K562 (cell line): ENCODE measurements at regions not wholly inside any gene's neighbourhood (a gene's known extent, or its start where the extent isn't known, plus 50 kb on each side); places are given as distances from the start of the nearest gene placed in this dataset.

ENCODE experiments used
- ATAC-seq: fragments of 200-7000 bp; cut with Tn5 transposase; 3 replicates; pipeline ENCODE4 v1.9.1; 2020; ENCODE audit warnings: moderate library complexity
- BruUV-seq: library from RNA; stranded (reverse); fragments of 400-500 nt; replicated peaks from 2 replicates; lab custom pipeline; 2021; lab: Mats Ljungman, UMichigan
- CTCF ChIA-PET: fragments of 300-600 bp; formaldehyde crosslinking; extraction: SDS; loops from one replicate; lab custom pipeline; 2021; ENCODE audit warnings: low intra/inter-chr PET ratio; lab: Yijun Ruan, JAX
- POLR2A ChIA-PET: fragments of 300-600, 350-650 bp; sonication (Branson Sonifier 250); formaldehyde crosslinking; extraction: SDS; loops from one replicate; lab custom pipeline; 2021; ENCODE audit warnings: antibody characterized with exemption, inconsistent platforms; lab: Yijun Ruan, JAX
- DNase-seq, 4 experiments: peaks; one replicate each; pipeline versions ENCODE4 v3.0.0 to v3.0.0-alpha.2; 2011 to 2018; ENCODE audit warnings: low spot score in 3 of 4, mixed read lengths in 3 of 4; ENCODE audit errors: extremely low read depth in 1 of 4
- FAIRE-seq: peaks from 2 replicates; lab custom pipeline; 2011; peaks lifted over from hg19 to GRCh38; lab: Jason Lieb, UNC
- H2AFZ ChIP-seq: 2 replicates; pipeline ENCODE4 v1.6.0; 2011; ENCODE audit warnings: low read depth, low read length, control low read depth, inconsistent platforms
- H3K27ac ChIP-seq: fragments of 200-600 bp; 3 replicates; pipeline ENCODE4 v1.8.0; 2011; ENCODE audit warnings: low read depth, mild to moderate bottlenecking, control low read depth, inconsistent platforms, low read length, moderate library complexity, mixed read lengths; ENCODE audit errors: extremely low read depth
- H3K27me3 ChIP-seq, 2 experiments: fragments of 300-600 bp in 1 of 2; 2 replicates in 1 of 2; 3 replicates in 1 of 2; pipeline versions ENCODE4 v1.6.0 to v1.8.0; 2011; ENCODE audit warnings: inconsistent platforms in 2 of 2, low read length in 2 of 2, mild to moderate bottlenecking in 1 of 2, mixed read lengths in 1 of 2, moderate library complexity in 1 of 2; ENCODE audit not compliant: control insufficient read depth in 2 of 2, insufficient read depth in 2 of 2
- H3K36me3 ChIP-seq: fragments of 300-600 bp; 3 replicates; pipeline ENCODE4 v1.8.0; 2011; ENCODE audit warnings: mild to moderate bottlenecking, low read length, inconsistent platforms; ENCODE audit not compliant: control insufficient read depth, insufficient read depth
- H3K4me1 ChIP-seq, 2 experiments: fragments of 200-600 bp in 1 of 2; replicated peaks in 1 of 2; 2 replicates in 1 of 2; 3 replicates in 1 of 2; pipeline versions ENCODE4 v1.5.1 to v1.8.0; 2011; ENCODE audit warnings: inconsistent platforms in 2 of 2, low read length in 2 of 2, mild to moderate bottlenecking in 1 of 2, mixed read lengths in 1 of 2, moderate library complexity in 1 of 2; ENCODE audit not compliant: control insufficient read depth in 2 of 2, insufficient read depth in 2 of 2
- H3K4me2 ChIP-seq: 2 replicates; pipeline ENCODE4 v1.6.1; 2011; ENCODE audit warnings: low read length, control low read depth, inconsistent platforms, mixed read lengths; ENCODE audit not compliant: insufficient read depth
- H3K4me3 ChIP-seq: fragments of 200-600 bp; sonication (generic), shearing (Covaris generic); 2 replicates; pipeline ENCODE4 v1.5.1; 2016; ENCODE audit warnings: control low read depth, inconsistent platforms
- H3K79me2 ChIP-seq: fragments of 200-600 bp; 3 replicates; pipeline ENCODE4 v1.8.0; 2011; ENCODE audit warnings: low read length, inconsistent platforms; ENCODE audit not compliant: control insufficient read depth, insufficient read depth
- H3K9ac ChIP-seq, 2 experiments: 2 replicates each; pipeline versions ENCODE4 v1.6.0 to v1.6.1; 2011; ENCODE audit warnings: low read depth in 2 of 2, low read length in 2 of 2, control low read depth in 1 of 2, inconsistent platforms in 1 of 2, mild to moderate bottlenecking in 1 of 2, mixed read lengths in 1 of 2; ENCODE audit not compliant: insufficient read depth in 1 of 2
- H3K9me1 ChIP-seq: one replicate; pipeline ENCODE4 v1.6.0; 2011; ENCODE audit warnings: inconsistent platforms, mild to moderate bottlenecking, low read length, moderate library complexity; ENCODE audit not compliant: control insufficient read depth, insufficient read depth
- H3K9me3 ChIP-seq: replicated peaks from 2 replicates; pipeline ENCODE4 v1.5.1; 2011; ENCODE audit warnings: low read depth, low read length, inconsistent platforms; ENCODE audit not compliant: control insufficient read depth, insufficient read depth
- H4K20me1 ChIP-seq: replicated peaks from 2 replicates; pipeline ENCODE4 v1.6.1; 2011; ENCODE audit warnings: low read length, inconsistent platforms, mixed read lengths; ENCODE audit not compliant: control insufficient read depth, insufficient read depth
- EP300 ChIP-seq: IDR thresholded peaks from 2 replicates; pipeline ENCODE4 v1.6.1; 2012; ENCODE audit warnings: low read length, improper control_type of control experiment
- HLTF ChIP-seq: fragments of 450-650 bp; IDR thresholded peaks from 2 replicates; pipeline ENCODE4 v1.6.1; 2016
- MAFG ChIP-seq: fragments of 450-650 bp; conservative IDR thresholded peaks from 2 replicates; pipeline ENCODE4 v1.6.1; 2016; ENCODE audit warnings: missing genetic modification characterization, missing compliant biosample characterization
- NR0B1 ChIP-seq: fragments of 450-650 bp; IDR thresholded peaks from one replicate; pipeline ENCODE4 v1.6.1; 2018; ENCODE audit warnings: mild to moderate bottlenecking, moderate library complexity; ENCODE audit not compliant: partially characterized antibody
- POLR2AphosphoS5 ChIP-seq: IDR thresholded peaks from 2 replicates; pipeline ENCODE4 v1.6.1; 2011; ENCODE audit warnings: mild to moderate bottlenecking, low read depth, low read length, moderate library complexity; ENCODE audit not compliant: control insufficient read depth, insufficient read depth
- RBM15 ChIP-seq: fragments of 200-400 bp; formaldehyde crosslinking; IDR thresholded peaks from 2 replicates; pipeline ENCODE4 v1.6.1; 2018; ENCODE audit warnings: mild to moderate bottlenecking, low read length, moderate library complexity; ENCODE audit not compliant: insufficient read depth
- RBM22 ChIP-seq: fragments of 200-400 bp; formaldehyde crosslinking; IDR thresholded peaks from 2 replicates; pipeline ENCODE4 v1.6.1; 2018; ENCODE audit warnings: low read length, low read depth; ENCODE audit not compliant: poor library complexity, severe bottlenecking
- SAP30 ChIP-seq: fragments of 200-600 bp; sonication (generic); IDR thresholded peaks from 2 replicates; pipeline ENCODE4 v1.6.1; 2012; ENCODE audit warnings: borderline replicate concordance, low read depth, mild to moderate bottlenecking, moderate library complexity, low read length, control low read depth, inconsistent platforms; ENCODE audit not compliant: insufficient read depth, poor library complexity, severe bottlenecking
- TAF1 ChIP-seq: IDR thresholded peaks from 2 replicates; pipeline ENCODE4 v1.6.1; 2011; ENCODE audit warnings: mild to moderate bottlenecking, low read length, moderate library complexity; ENCODE audit not compliant: insufficient read depth, control insufficient read depth, severe bottlenecking; ENCODE audit errors: extremely low read depth
- UBTF ChIP-seq, 2 experiments: IDR thresholded peaks; 2 replicates each; pipeline ENCODE4 v1.6.1; 2012; ENCODE audit warnings: improper control_type of control experiment in 2 of 2, low read depth in 2 of 2, low read length in 2 of 2, borderline replicate concordance in 1 of 2
- XRCC5 ChIP-seq: fragments of 200-400 bp; formaldehyde crosslinking; IDR thresholded peaks from 2 replicates; pipeline ENCODE4 v1.6.1; 2017; ENCODE audit warnings: low read depth, mild to moderate bottlenecking, low read length
- ZFP36 ChIP-seq: fragments of 150-350 bp; IDR thresholded peaks from 2 replicates; pipeline ENCODE4 v1.6.1; 2018; ENCODE audit warnings: low read length, low read depth; ENCODE audit not compliant: partially characterized antibody
- ZNF277 ChIP-seq: fragments of 250-450 bp; sonication (Bioruptor Pico); IDR thresholded peaks from 2 replicates; pipeline ENCODE4 v1.8.0; 2022; ENCODE audit warnings: inconsistent platforms, mild to moderate bottlenecking, moderate library complexity, borderline replicate concordance
- ZNF639 ChIP-seq, 2 experiments: fragments of 200-800 bp in 1 of 2; sonication (Bioruptor generic) in 1 of 2; sonication (generic) in 1 of 2; formaldehyde crosslinking in 1 of 2; IDR thresholded peaks in 1 of 2; conservative IDR thresholded peaks in 1 of 2; 2 replicates each; pipeline versions ENCODE4 v1.5.0 to v1.6.1; 2016 to 2020; ENCODE audit warnings: missing compliant biosample characterization in 1 of 2, missing genetic modification characterization in 1 of 2, missing genetic modification reagents in 1 of 2
- WGBS: fragments of 100-300 bp; shearing (Covaris generic); methylation state at CpG from one replicate; pipeline ENCODE4 v1.1.6; 2016; ENCODE audit warnings: low coverage, mixed read lengths; ENCODE audit not compliant: insufficient coverage; ENCODE audit errors: missing lambda C conversion rate; 5-methylcytosine and 5-hydroxymethylcytosine counted together
- in situ Hi-C: fragments of 300-500 bp; cut with MboI; formaldehyde crosslinking; loops from 4 replicates; pipeline ENCODE4 v1.15.0; 2018; ENCODE audit warnings: inconsistent platforms, mixed read lengths
- intact Hi-C: fragments of 100-400 bp; cut with micrococcal nuclease; formaldehyde crosslinking; loops from 2 replicates; pipeline ENCODE4 v1.14.2; 2022

GRCh38 chr13:70720386-70720785, 612.1 kb upstream of the KLHL1 start (continued):
- no peak for TF ChIP-seq POLR2AphosphoS5
- TF ChIP-seq UBTF (IDR thresholded peaks at IDR 0.05; ENCODE audit: borderline replicate concordance in 1 of 2, low read depth in 2 of 2, low read length in 2 of 2) = no peak
- TF ChIP-seq, all 486 proteins: peak for 0

GRCh38 chr13:70714993-70715392, 606.7 kb upstream of the KLHL1 start:
- Histone ChIP-seq H2AFZ (no peak overlapping the region), H4K20me1 (no peaks in the 10 kb centered on the region), H3K9ac (no peak overlapping the region), H3K9me1 (no peaks in the 10 kb centered on the region), H3K4me2 (no peak overlapping the region), H3K4me3 (no peak overlapping the region), H3K4me1 (no peaks in the 10 kb centered on the region), H3K36me3 (no peaks in the 10 kb centered on the region), H3K27ac (no peak overlapping the region), H3K27me3 (no peaks in the 10 kb centered on the region), H3K79me2 (no peaks in the 10 kb centered on the region), H3K9me3 (no peaks in the 10 kb centered on the region)
- FAIRE-seq = no peak
- intact Hi-C loops (no loop called here), in situ Hi-C loops (no loop called here)
- no TSS peak for BruUV-seq
- no peak for ATAC-seq
- ChIA-PET POLR2A (no interaction called here), CTCF (no interaction called here)
- no peak for DNase-seq
- WGBS = 0% methylated on average over 1 of the region's 1 CpG
- TF ChIP-seq EP300 (no peak), ZFP36 (no peak), RBM15 (no peak), XRCC5 (no peak), MAFG (tag) (no peak), ZNF639 (CRISPR knock-in tag; conservative IDR thresholded peaks at IDR 0.05 in 1 of 2, IDR thresholded peaks at IDR 0.05 in 1 of 2) (no peak), NR0B1 (no peak), SAP30 (no peak), TAF1 (no peak), ZNF277 (CRISPR knock-in tag) (no peak), RBM22 (no peak), HLTF (no peak)
